H1 (cell line): ENCODE measurements at regions not wholly inside any gene's neighbourhood (a gene's known extent, or its start where the extent isn't known, plus 50 kb on each side); places are given as distances from the start of the nearest gene placed in this dataset.
A peak's percentile ranks its signal among the peaks of the same experiment; 100 is the strongest.

Experiments used
- CTCF ChIA-PET: fragments of 300-600 bp; sonication (Branson Sonifier 250); formaldehyde crosslinking; loops from one replicate; lab custom pipeline; 2021; ENCODE audit not compliant: partially characterized antibody; lab: Charles Lee
- POLR2A ChIA-PET: fragments of 300-600 bp; sonication (Branson Sonifier 250); formaldehyde crosslinking; loops from one replicate; lab custom pipeline; 2021; ENCODE audit warnings: inconsistent platforms; ENCODE audit not compliant: partially characterized antibody; lab: Charles Lee
- DNase-seq, 2 experiments: peaks; one replicate each; pipeline versions ENCODE4 v3.0.0 to v3.0.0-alpha.2; 2010 to 2022; ENCODE audit warnings: low spot score in 2 of 2, low read depth in 1 of 2, mixed read lengths in 1 of 2
- FAIRE-seq: peaks from 2 replicates; lab custom pipeline; 2011; peaks lifted over from hg19 to GRCh38; lab: Jason Lieb, UNC
- H2AFZ ChIP-seq: 2 replicates; pipeline ENCODE4 v1.8.1; 2012; ENCODE audit warnings: low read length, inconsistent platforms
- H2AK5ac ChIP-seq: 2 replicates; pipeline ENCODE4 v1.6.1; 2013; ENCODE audit warnings: low read depth, low read length
- H2BK120ac ChIP-seq: replicated peaks from 2 replicates; pipeline ENCODE3; 2013; ENCODE audit warnings: low read depth, low read length, inconsistent platforms
- H2BK12ac ChIP-seq: 2 replicates; pipeline ENCODE4 v1.6.1; 2013; ENCODE audit warnings: low read depth, low read length
- H2BK15ac ChIP-seq: 2 replicates; pipeline ENCODE4 v1.6.1; 2013; ENCODE audit warnings: low read length
- H2BK20ac ChIP-seq: 2 replicates; pipeline ENCODE4 v1.6.1; 2013; ENCODE audit warnings: low read length
- H2BK5ac ChIP-seq: 2 replicates; pipeline ENCODE4 v1.6.1; 2013; ENCODE audit warnings: low read depth, low read length
- H3K14ac ChIP-seq: 2 replicates; pipeline ENCODE4 v1.6.1; 2013; ENCODE audit warnings: inconsistent platforms; ENCODE audit not compliant: insufficient read length
- H3K18ac ChIP-seq: 2 replicates; pipeline ENCODE4 v1.6.1; 2013; ENCODE audit warnings: low read length; ENCODE audit errors: extremely low read depth
- H3K23ac ChIP-seq: 2 replicates; pipeline ENCODE4 v1.6.1; 2013; ENCODE audit warnings: inconsistent platforms; ENCODE audit not compliant: insufficient read length
- H3K23me2 ChIP-seq: 2 replicates; pipeline ENCODE4 v1.6.1; 2013; ENCODE audit warnings: low read depth, low read length
- H3K27ac ChIP-seq: 2 replicates; pipeline ENCODE4 v1.6.1; 2011; ENCODE audit warnings: low read depth, low read length, inconsistent platforms
- H3K27me3 ChIP-seq, 4 experiments: replicated peaks in 1 of 4; 1 replicate in 1 of 4; 2 replicates in 3 of 4; pipeline versions ENCODE4 v1.6.1 to v1.8.1; 2011 to 2013; ENCODE audit warnings: low read length in 3 of 4, mild to moderate bottlenecking in 3 of 4, inconsistent platforms in 2 of 4, mixed read lengths in 2 of 4, moderate library complexity in 1 of 4; ENCODE audit not compliant: control insufficient read depth in 3 of 4, insufficient read depth in 3 of 4; ENCODE audit errors: extremely low read depth in 1 of 4
- H3K36me3 ChIP-seq, 4 experiments: 2 replicates each; pipeline versions ENCODE4 v1.6.1 to v1.8.1; 2011 to 2013; ENCODE audit warnings: mild to moderate bottlenecking in 4 of 4, low read length in 3 of 4, moderate library complexity in 2 of 4, control low read depth in 1 of 4, inconsistent platforms in 1 of 4; ENCODE audit not compliant: insufficient read depth in 4 of 4, control insufficient read depth in 2 of 4
- H3K4ac ChIP-seq: replicated peaks from 2 replicates; pipeline ENCODE3; 2013; ENCODE audit warnings: low read length, low read depth, mixed read lengths, inconsistent platforms; ENCODE audit not compliant: insufficient read length
- H3K4me1 ChIP-seq, 4 experiments: replicated peaks in 1 of 4; 1 replicate in 1 of 4; 2 replicates in 3 of 4; pipeline versions ENCODE4 v1.6.1 to v1.8.1; 2011 to 2013; ENCODE audit warnings: low read length in 3 of 4, inconsistent platforms in 2 of 4, mixed read lengths in 1 of 4; ENCODE audit not compliant: insufficient read depth in 4 of 4, control insufficient read depth in 3 of 4
- H3K4me2 ChIP-seq, 2 experiments: 2 replicates each; pipeline versions ENCODE4 v1.6.1 to v1.8.1; 2011 to 2013; ENCODE audit warnings: low read depth in 2 of 2, low read length in 2 of 2, control low read depth in 1 of 2, inconsistent platforms in 1 of 2, mild to moderate bottlenecking in 1 of 2; ENCODE audit not compliant: insufficient read depth in 1 of 2
- H3K4me3 ChIP-seq, 4 experiments: fragments of 200-600, 300-600 bp in 1 of 4; sonication (generic), shearing (Covaris generic), sonication (Bioruptor Twin) in 1 of 4; 2 replicates each; pipeline versions ENCODE4 v1.5.1 to v1.8.1; 2011 to 2016; ENCODE audit warnings: low read length in 4 of 4, low read depth in 3 of 4, control low read depth in 2 of 4, inconsistent platforms in 2 of 4, mild to moderate bottlenecking in 2 of 4, mixed read lengths in 1 of 4, moderate library complexity in 1 of 4; ENCODE audit not compliant: insufficient read depth in 2 of 4; ENCODE audit errors: extremely low read depth in 1 of 4
- H3K56ac ChIP-seq: replicated peaks from 2 replicates; pipeline ENCODE3; 2013; ENCODE audit warnings: low read depth, mild to moderate bottlenecking, mixed read lengths, low read length, inconsistent platforms; ENCODE audit not compliant: insufficient read length
- H3K79me1 ChIP-seq: 2 replicates; pipeline ENCODE4 v1.6.1; 2013; ENCODE audit warnings: low read depth, low read length, control low read depth
- H3K79me2 ChIP-seq, 2 experiments: 2 replicates each; pipeline versions ENCODE4 v1.6.1 to v1.8.1; 2012 to 2013; ENCODE audit warnings: low read length in 2 of 2, mild to moderate bottlenecking in 2 of 2, inconsistent platforms in 1 of 2; ENCODE audit not compliant: insufficient read depth in 2 of 2, control insufficient read depth in 1 of 2
- H3K9ac ChIP-seq, 4 experiments: replicated peaks in 1 of 4; 1 replicate in 1 of 4; 2 replicates in 3 of 4; pipeline versions ENCODE4 v1.6.1 to v1.8.1; 2011 to 2013; ENCODE audit warnings: low read depth in 3 of 4, low read length in 3 of 4, control low read depth in 2 of 4, mild to moderate bottlenecking in 2 of 4, moderate library complexity in 2 of 4, inconsistent platforms in 1 of 4; ENCODE audit errors: extremely low read depth in 1 of 4
- H3K9me3 ChIP-seq, 2 experiments: 2 replicates each; pipeline versions ENCODE4 v1.6.1 to v1.8.1; 2012 to 2013; ENCODE audit warnings: mild to moderate bottlenecking in 2 of 2, moderate library complexity in 2 of 2, control low read depth in 1 of 2, inconsistent platforms in 1 of 2, low read depth in 1 of 2, low read length in 1 of 2, mixed read lengths in 1 of 2; ENCODE audit not compliant: insufficient read depth in 2 of 2
- H4K20me1 ChIP-seq, 2 experiments: replicated peaks in 1 of 2; 2 replicates each; pipeline versions ENCODE3 to v1.8.1; 2011 to 2013; ENCODE audit warnings: inconsistent platforms in 2 of 2, low read length in 2 of 2, mild to moderate bottlenecking in 1 of 2; ENCODE audit not compliant: insufficient read depth in 2 of 2, control insufficient read depth in 1 of 2
- H4K5ac ChIP-seq: 2 replicates; pipeline ENCODE4 v1.6.1; 2013; ENCODE audit warnings: low read length, low read depth, mixed read lengths, inconsistent platforms; ENCODE audit not compliant: insufficient read length
- H4K8ac ChIP-seq: 2 replicates; pipeline ENCODE4 v1.8.0; 2013; ENCODE audit warnings: mild to moderate bottlenecking, moderate library complexity, low read length, inconsistent platforms; ENCODE audit not compliant: insufficient read depth; ENCODE audit errors: extremely low read depth
- H4K91ac ChIP-seq: replicated peaks from 2 replicates; pipeline ENCODE3; 2013; ENCODE audit warnings: low read length, mixed read lengths, inconsistent platforms; ENCODE audit not compliant: insufficient read length
- ATF2 ChIP-seq: IDR thresholded peaks from 2 replicates; pipeline ENCODE4 v1.6.1; 2012; ENCODE audit warnings: low read length, inconsistent platforms
- BCL11A ChIP-seq, 2 experiments: IDR thresholded peaks; one replicate each; pipeline ENCODE4 v1.6.1; 2011; ENCODE audit warnings: low read depth in 2 of 2, low read length in 2 of 2, mild to moderate bottlenecking in 2 of 2
- CBX5 ChIP-seq: fragments of 300-800, 300-1000 bp; sonication (generic); IDR thresholded peaks from 2 replicates; pipeline ENCODE4 v1.7.1; 2016; ENCODE audit warnings: antibody characterized with exemption, low read length, low read depth
- CBX8 ChIP-seq: fragments of 300-800, 300-1000 bp; sonication (generic); IDR thresholded peaks from 2 replicates; pipeline ENCODE4 v1.7.1; 2016; ENCODE audit warnings: low read depth, low read length, borderline replicate concordance
- EZH2 ChIP-seq: fragments of 200-600 bp; sonication (generic); IDR thresholded peaks from 2 replicates; pipeline ENCODE4 v1.7.1; 2012; ENCODE audit warnings: low read depth, mild to moderate bottlenecking, moderate library complexity, low read length, inconsistent platforms; ENCODE audit not compliant: severe bottlenecking
- GABPA ChIP-seq: IDR thresholded peaks from 2 replicates; pipeline ENCODE4 v1.6.1; 2011; ENCODE audit warnings: mild to moderate bottlenecking, low read length, moderate library complexity, borderline replicate concordance; ENCODE audit not compliant: insufficient read depth
- JUN ChIP-seq: IDR thresholded peaks from 2 replicates; pipeline ENCODE4 v1.6.1; 2011; ENCODE audit warnings: low read depth, mild to moderate bottlenecking, improper control_type of control experiment, low read length
- KDM5A ChIP-seq: fragments of 200-600 bp; IDR thresholded peaks from 2 replicates; pipeline ENCODE4 v1.7.1; 2012; ENCODE audit warnings: mild to moderate bottlenecking, low read length, inconsistent platforms, mixed read lengths
- RBBP5 ChIP-seq: IDR thresholded peaks from 2 replicates; pipeline ENCODE4 v1.7.1; 2012; ENCODE audit warnings: low read depth, mild to moderate bottlenecking, inconsistent platforms, low read length, moderate library complexity, borderline replicate concordance
- RXRA ChIP-seq: IDR thresholded peaks from 2 replicates; pipeline ENCODE4 v1.6.1; 2011; ENCODE audit warnings: low read depth, mild to moderate bottlenecking, low read length, moderate library complexity; ENCODE audit not compliant: insufficient read depth
- SAP30 ChIP-seq: fragments of 300-600 bp; sonication (generic); IDR thresholded peaks from 2 replicates; pipeline ENCODE4 v1.7.1; 2012; ENCODE audit warnings: low read length, moderate library complexity, mild to moderate bottlenecking, inconsistent platforms; ENCODE audit not compliant: insufficient read depth, insufficient replicate concordance
- SIX5 ChIP-seq: IDR thresholded peaks from 2 replicates; pipeline ENCODE4 v1.6.1; 2011; ENCODE audit warnings: mild to moderate bottlenecking, low read depth, low read length
- SUZ12 ChIP-seq: fragments of 200-600 bp; sonication (generic); IDR thresholded peaks from 2 replicates; pipeline ENCODE4 v1.6.1; 2012; ENCODE audit warnings: mild to moderate bottlenecking, inconsistent platforms, low read length, moderate library complexity, mixed read lengths
- WGBS, 2 experiments: shearing (Covaris generic) in 1 of 2; methylation state at CpG; one replicate each; pipeline versions ENCODE4 v1.1.6 to v1.1.7; 2013 to 2015; ENCODE audit warnings: low lambda C conversion rate in 2 of 2, mixed read lengths in 2 of 2, inconsistent platforms in 1 of 2, low coverage in 1 of 2, missing lambda C conversion rate in 1 of 2; ENCODE audit not compliant: insufficient replicate concordance in 2 of 2, insufficient coverage in 1 of 2, insufficient read length in 1 of 2; ENCODE audit errors: extremely low coverage in 1 of 2, missing lambda C conversion rate in 1 of 2; 5-methylcytosine and 5-hydroxymethylcytosine counted together

GRCh38 chr3:102205647-102206046, 229.2 kb upstream of the ZPLD1 start:
- no peak overlapping the region for H3K4me3 ChIP-seq
- no peak overlapping the region for H2BK20ac ChIP-seq
- H4K91ac ChIP-seq: no peak overlapping the region
- FAIRE-seq (no peak), DNase-seq (no peak)
- no peaks in the 10 kb centered on the region for H4K20me1 ChIP-seq
- no peak overlapping the region for H3K9ac ChIP-seq
- H3K23me2 ChIP-seq: no peaks in the 10 kb centered on the region
- H3K79me1 ChIP-seq: no peaks in the 10 kb centered on the region
- no peak overlapping the region for H2BK15ac ChIP-seq
- 100% methylated on average over 1 of the region's 1 CpG; no CpG with 5 or more reads in 1 of the 2 experiments for WGBS, 2 experiments
- no peaks in the 10 kb centered on the region for H3K36me3 ChIP-seq
- H2BK5ac ChIP-seq: no peak overlapping the region
- H3K56ac ChIP-seq: no peak overlapping the region
- no peak overlapping the region for H3K23ac ChIP-seq
- H3K27ac ChIP-seq: no peak overlapping the region
- no peak overlapping the region for H2AK5ac ChIP-seq
- H3K27me3 ChIP-seq: no peaks in the 10 kb centered on the region
- no peak overlapping the region; the same call in 1 of the 2 replicates for H3K18ac ChIP-seq
- H3K4ac ChIP-seq: no peak overlapping the region
- ChIA-PET CTCF (interaction anchor here (3.1 kb wide), 1 partner anchor 23 kb away, joined by 8 read pairs; no protein-coding TSS in a partner anchor), POLR2A (no interaction called here)
- H4K8ac ChIP-seq: no peak overlapping the region
- no peak overlapping the region for H4K5ac ChIP-seq
- peaks cover 0 to 10% (median 1%) of the 10 kb centered on the region in 4 experiments; a peak in 2 of 7 replicates for H3K4me1 ChIP-seq
- no peaks in the 10 kb centered on the region for H3K9me3 ChIP-seq
- no peak overlapping the region for H2BK120ac ChIP-seq
- no peak overlapping the region for H3K14ac ChIP-seq
- no peak overlapping the region for H2BK12ac ChIP-seq
- no peaks in the 10 kb centered on the region for H3K79me2 ChIP-seq
- 0 out of 2 replicates have a peak overlapping the region, but pooled peaks have one; percentile 30 for H2AFZ ChIP-seq
- H3K4me2 ChIP-seq: no peak overlapping the region
- TF ChIP-seq BCL11A (IDR thresholded peaks at IDR 0.05; ENCODE audit: low read depth in 2 of 2, low read length in 2 of 2) (no peak), GABPA (no peak), CBX8 (no peak), SUZ12 (no peak), RXRA (no peak), EZH2 (no peak), CBX5 (no peak), ATF2 (no peak), RBBP5 (no peak), JUN (no peak), SIX5 (no peak), KDM5A (no peak), SAP30 (no peak)
